ENCODE measurements at regions not wholly inside any gene's neighbourhood (a gene's known extent, or its start where the extent isn't known, plus 50 kb on each side); places are given as distances from the start of the nearest gene placed in this dataset.

- TF ChIP-seq CTCF (IDR thresholded peaks at IDR 0.05; ENCODE audit: low read depth, low read length), result no peak
- no peak for TF ChIP-seq EZH2phosphoT487 (IDR thresholded peaks at IDR 0.05; ENCODE audit: low read depth)
Measured at GRCh38 chr18:11516751-11517503, 92.5 kb upstream of the SLC35G4 start.

Measured in OCI-LY3 (cell line).